ENCODE measurements at regions not wholly inside any gene's neighbourhood (a gene's known extent, or its start where the extent isn't known, plus 50 kb on each side); places are given as distances from the start of the nearest gene placed in this dataset.

DNA sequence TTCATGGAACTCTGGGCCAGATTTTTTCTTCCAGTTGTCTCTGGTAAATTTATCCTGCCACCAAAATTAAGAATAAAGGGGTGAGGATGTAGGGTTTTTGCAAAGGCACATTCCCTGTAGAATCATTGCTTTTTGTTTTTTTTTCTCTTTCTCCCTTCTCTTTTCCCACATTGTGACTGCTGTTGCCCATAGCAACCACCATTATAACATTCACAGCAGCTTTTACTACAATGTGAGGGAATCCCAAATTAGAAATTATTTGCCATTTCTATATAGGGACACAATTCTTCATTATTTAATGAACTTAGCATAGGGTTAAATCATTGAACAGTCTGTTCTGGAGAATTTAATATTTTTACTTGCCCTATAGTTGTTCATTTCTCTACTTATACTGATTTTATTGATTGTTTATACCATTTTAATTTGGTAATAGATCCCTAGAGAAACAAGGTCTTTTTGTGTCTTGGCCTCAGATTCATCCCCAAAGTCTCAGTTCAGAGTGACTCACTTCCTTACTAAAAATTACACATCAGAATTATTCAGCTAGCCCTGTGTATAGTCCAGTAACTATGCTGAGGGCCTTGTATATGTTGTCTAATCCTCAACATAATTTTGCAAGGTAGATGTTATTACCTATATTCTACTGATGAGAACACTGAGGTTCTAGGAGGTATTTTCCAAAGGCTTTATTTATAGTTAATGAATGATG is 80.8 kb upstream of the ANK2 start:
- Histone ChIP-seq H3K9me3 (ENCODE audit: insufficient read depth, low read length) (no peaks in the 10 kb centered on the region), H3K27me3 (ENCODE audit: insufficient read depth, insufficient read length) (no peaks in the 10 kb centered on the region), H3K4me1 (ENCODE audit: insufficient read depth, insufficient read length) (no peaks in the 10 kb centered on the region), H3K9ac (ENCODE audit: insufficient read length, low read depth) (no peak overlapping the region), H3K4me3 (ENCODE audit: insufficient read length, low read depth) (no peak overlapping the region), H3K36me3 (ENCODE audit: insufficient read depth, insufficient read length, low read length) (no peaks in the 10 kb centered on the region)
- TF ChIP-seq YY1 (IDR thresholded peaks at IDR 0.05; ENCODE audit: insufficient read depth, insufficient read length) (no peak), SUZ12 (IDR thresholded peaks at IDR 0.05; ENCODE audit: extremely low read depth, insufficient read depth, insufficient read length) (no peak), ZNF274 (IDR thresholded peaks at IDR 0.05; ENCODE audit: low read depth, low read length) (no peak)
- DNase-seq (ENCODE audit: low read depth, low spot score): no peak

DNA sequence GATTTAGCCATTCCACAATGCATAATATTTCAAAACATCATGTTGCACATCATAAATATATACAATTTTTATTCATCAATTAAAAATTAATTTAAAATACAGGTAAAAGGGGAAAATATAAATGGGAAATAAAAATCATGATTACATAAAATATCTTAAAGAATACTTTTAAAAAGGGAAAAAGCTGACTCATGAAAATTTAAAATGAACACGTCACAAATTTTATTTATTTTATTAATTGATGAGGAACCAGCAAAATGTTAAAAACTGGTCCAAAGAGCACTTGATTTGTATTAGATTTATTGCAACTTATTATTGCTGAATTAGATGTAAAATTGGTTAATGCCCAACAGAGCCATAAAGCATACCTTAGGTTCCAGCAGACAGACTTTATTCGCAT is 78.5 kb upstream of the ANK2 start:
- no peak overlapping the region for H3K4me3 ChIP-seq (ENCODE audit: insufficient read length, low read depth)
- no peaks in the 10 kb centered on the region for H3K36me3 ChIP-seq (ENCODE audit: insufficient read depth, insufficient read length, low read length)
- H3K4me1 ChIP-seq (ENCODE audit: insufficient read depth, insufficient read length): no peaks in the 10 kb centered on the region
- no peak for DNase-seq (ENCODE audit: low read depth, low spot score)
- H3K9ac ChIP-seq (ENCODE audit: insufficient read length, low read depth): no peak overlapping the region
- no peaks in the 10 kb centered on the region for H3K27me3 ChIP-seq (ENCODE audit: insufficient read depth, insufficient read length)
- no peaks in the 10 kb centered on the region for H3K9me3 ChIP-seq (ENCODE audit: insufficient read depth, low read length)
- no peak for TF ChIP-seq ZNF274 (IDR thresholded peaks at IDR 0.05; ENCODE audit: low read depth, low read length)
- TF ChIP-seq YY1 (IDR thresholded peaks at IDR 0.05; ENCODE audit: insufficient read depth, insufficient read length): no peak
- TF ChIP-seq SUZ12 (IDR thresholded peaks at IDR 0.05; ENCODE audit: extremely low read depth, insufficient read depth, insufficient read length): no peak

GRCh38 chr4:112973750-112974251 is 75.7 kb upstream of the ANK2 start:
- Histone ChIP-seq H3K9ac (ENCODE audit: insufficient read length, low read depth) (no peak overlapping the region), H3K4me1 (ENCODE audit: insufficient read depth, insufficient read length) (no peaks in the 10 kb centered on the region), H3K36me3 (ENCODE audit: insufficient read depth, insufficient read length, low read length) (no peaks in the 10 kb centered on the region), H3K27me3 (ENCODE audit: insufficient read depth, insufficient read length) (no peaks in the 10 kb centered on the region), H3K4me3 (ENCODE audit: insufficient read length, low read depth) (no peak overlapping the region), H3K9me3 (ENCODE audit: insufficient read depth, low read length) (peaks cover 5% of the 10 kb centered on the region; the same call in 1 of the 2 replicates)
- no peak for DNase-seq (ENCODE audit: low read depth, low spot score)
- TF ChIP-seq ZNF274 (IDR thresholded peaks at IDR 0.05; ENCODE audit: low read depth, low read length) (no peak), YY1 (IDR thresholded peaks at IDR 0.05; ENCODE audit: insufficient read depth, insufficient read length) (no peak), SUZ12 (IDR thresholded peaks at IDR 0.05; ENCODE audit: extremely low read depth, insufficient read depth, insufficient read length) (no peak)

DNA sequence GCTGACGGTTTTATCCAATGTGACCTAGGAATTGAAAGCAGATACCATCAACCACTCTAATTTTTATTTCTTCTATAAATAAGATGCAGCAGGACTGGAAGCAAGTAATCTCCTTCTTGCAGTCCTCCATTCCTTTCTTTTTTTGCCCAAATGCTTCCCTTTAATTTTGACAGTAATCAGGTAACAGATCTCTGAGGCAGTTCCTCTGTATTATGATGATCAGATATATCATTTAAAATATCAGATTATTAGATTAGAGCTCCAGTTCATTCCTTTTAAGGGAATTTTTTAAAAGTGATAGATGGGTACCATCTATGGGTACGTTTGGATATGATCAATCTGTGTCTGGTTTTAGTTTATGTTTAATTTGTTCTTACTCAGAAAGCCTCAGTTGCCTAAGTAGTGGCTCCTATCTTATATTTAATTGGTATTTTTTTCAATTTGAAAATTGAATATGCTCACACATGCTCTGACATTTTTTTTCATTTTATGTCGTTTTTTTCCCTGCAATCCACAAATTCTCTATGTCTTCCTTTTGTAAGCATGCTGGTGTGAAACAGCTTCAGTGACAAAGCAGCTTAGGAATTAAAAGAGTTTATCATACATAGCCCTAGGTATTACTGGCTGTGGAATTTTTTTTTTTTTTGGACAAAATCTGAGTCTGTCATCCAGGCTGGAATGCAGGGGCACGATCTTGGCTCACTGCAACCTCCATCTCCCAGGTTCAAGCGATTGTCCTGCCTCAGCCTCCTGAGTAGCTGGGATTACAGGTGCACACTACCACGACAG is 73.7 kb upstream of the ANK2 start:
- no peak for DNase-seq (ENCODE audit: low read depth, low spot score)
- no peaks in the 10 kb centered on the region for H3K27me3 ChIP-seq (ENCODE audit: insufficient read depth, insufficient read length)
- H3K9me3 ChIP-seq (ENCODE audit: insufficient read depth, low read length): peaks cover 12% of the 10 kb centered on the region; the same call in 1 of the 2 replicates
- no peaks in the 10 kb centered on the region for H3K36me3 ChIP-seq (ENCODE audit: insufficient read depth, insufficient read length, low read length)
- no peak overlapping the region for H3K9ac ChIP-seq (ENCODE audit: insufficient read length, low read depth)
- no peaks in the 10 kb centered on the region for H3K4me1 ChIP-seq (ENCODE audit: insufficient read depth, insufficient read length)
- TF ChIP-seq SUZ12 (IDR thresholded peaks at IDR 0.05; ENCODE audit: extremely low read depth, insufficient read depth, insufficient read length) (no peak), YY1 (IDR thresholded peaks at IDR 0.05; ENCODE audit: insufficient read depth, insufficient read length) (no peak), ZNF274 (IDR thresholded peaks at IDR 0.05; ENCODE audit: low read depth, low read length) (no peak)
- no peak overlapping the region for H3K4me3 ChIP-seq (ENCODE audit: insufficient read length, low read depth)

DNA sequence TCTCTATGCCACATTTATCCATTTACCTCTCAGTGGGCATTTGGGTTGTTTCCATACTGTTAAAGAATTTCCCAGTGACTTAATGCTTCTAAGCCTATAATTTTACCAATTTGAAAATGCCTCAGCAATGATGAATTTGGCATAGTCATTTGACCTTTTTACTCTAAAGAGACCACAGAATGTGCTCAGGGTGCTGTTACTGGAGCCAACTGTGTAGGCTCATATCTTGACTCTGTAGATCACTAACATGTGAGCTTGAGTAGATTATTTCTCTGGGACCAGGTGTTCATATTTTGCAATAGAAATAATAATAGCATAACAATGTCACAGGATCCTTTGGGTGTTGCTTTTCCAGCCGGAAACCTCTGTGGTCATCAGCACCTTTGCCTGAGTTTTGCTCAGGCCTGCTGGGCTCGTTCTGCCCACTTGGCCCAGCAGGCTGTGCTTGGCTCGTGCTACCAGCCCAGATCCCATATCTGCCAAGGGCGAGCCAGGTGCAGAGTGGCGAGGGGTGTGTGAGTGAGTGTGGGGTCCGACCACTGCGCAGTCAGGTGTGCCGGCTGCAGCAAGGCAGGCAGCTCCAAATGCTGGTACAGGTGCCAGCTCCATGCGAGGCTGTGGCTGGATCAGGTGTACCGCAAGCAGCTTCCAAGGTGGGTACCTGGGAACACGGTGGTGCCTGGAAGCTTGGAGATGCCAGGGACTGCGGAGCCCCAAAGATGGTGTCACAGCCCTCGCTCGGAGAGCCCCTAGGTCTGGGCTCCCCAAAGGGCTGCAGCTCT is 70.6 kb upstream of the ANK2 start:
- no peaks in the 10 kb centered on the region for H3K27me3 ChIP-seq (ENCODE audit: insufficient read depth, insufficient read length)
- TF ChIP-seq YY1 (IDR thresholded peaks at IDR 0.05; ENCODE audit: insufficient read depth, insufficient read length) (no peak), ZNF274 (IDR thresholded peaks at IDR 0.05; ENCODE audit: low read depth, low read length) (no peak), SUZ12 (IDR thresholded peaks at IDR 0.05; ENCODE audit: extremely low read depth, insufficient read depth, insufficient read length) (no peak)
- no peak overlapping the region for H3K4me3 ChIP-seq (ENCODE audit: insufficient read length, low read depth)
- no peak overlapping the region for H3K9ac ChIP-seq (ENCODE audit: insufficient read length, low read depth)
- no peaks in the 10 kb centered on the region for H3K4me1 ChIP-seq (ENCODE audit: insufficient read depth, insufficient read length)
- DNase-seq (ENCODE audit: low read depth, low spot score): no peak
- no peaks in the 10 kb centered on the region for H3K36me3 ChIP-seq (ENCODE audit: insufficient read depth, insufficient read length, low read length)
- H3K9me3 ChIP-seq (ENCODE audit: insufficient read depth, low read length): peaks cover 12% of the 10 kb centered on the region; the same call in 1 of the 2 replicates

DNA sequence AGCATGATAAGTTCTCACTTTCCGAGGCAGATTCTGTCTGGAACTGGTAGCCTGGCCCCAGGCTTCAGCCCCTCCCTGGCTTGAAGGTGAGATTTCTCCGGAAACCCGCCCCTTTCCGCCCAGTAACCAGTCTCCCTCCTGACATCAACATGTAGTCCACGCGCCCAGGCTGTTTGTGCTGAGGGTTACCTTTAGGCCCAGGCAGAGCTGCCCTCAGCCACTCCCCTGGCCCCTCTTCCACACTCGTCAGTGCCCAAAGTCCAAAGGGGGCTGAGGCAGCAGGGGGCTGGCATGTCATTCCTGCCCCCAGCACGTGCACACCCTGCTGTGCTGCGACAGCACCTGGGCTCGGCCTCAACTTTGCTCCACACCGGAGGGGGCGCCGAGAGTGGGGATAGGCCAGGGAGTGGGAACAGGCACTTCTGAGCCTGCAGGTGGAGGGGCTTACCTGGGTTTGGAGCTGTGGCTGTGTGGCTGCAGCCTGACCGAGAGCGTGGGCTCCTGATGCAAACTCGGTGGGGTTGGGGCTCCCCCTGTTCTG is 69.5 kb upstream of the ANK2 start:
- DNase-seq (ENCODE audit: low read depth, low spot score): no peak
- TF ChIP-seq ZNF274 (IDR thresholded peaks at IDR 0.05; ENCODE audit: low read depth, low read length) (no peak), YY1 (IDR thresholded peaks at IDR 0.05; ENCODE audit: insufficient read depth, insufficient read length) (no peak), SUZ12 (IDR thresholded peaks at IDR 0.05; ENCODE audit: extremely low read depth, insufficient read depth, insufficient read length) (no peak)
- no peak overlapping the region for H3K4me3 ChIP-seq (ENCODE audit: insufficient read length, low read depth)
- H3K9ac ChIP-seq (ENCODE audit: insufficient read length, low read depth): no peak overlapping the region
- H3K4me1 ChIP-seq (ENCODE audit: insufficient read depth, insufficient read length): no peaks in the 10 kb centered on the region
- H3K36me3 ChIP-seq (ENCODE audit: insufficient read depth, insufficient read length, low read length): no peaks in the 10 kb centered on the region
- peaks cover 12% of the 10 kb centered on the region; the same call in 1 of the 2 replicates for H3K9me3 ChIP-seq (ENCODE audit: insufficient read depth, low read length)
- no peaks in the 10 kb centered on the region for H3K27me3 ChIP-seq (ENCODE audit: insufficient read depth, insufficient read length)
